ENCODE measurements at regions not wholly inside any gene's neighbourhood (a gene's known extent, or its start where the extent isn't known, plus 50 kb on each side); places are given as distances from the start of the nearest gene placed in this dataset.

DNA sequence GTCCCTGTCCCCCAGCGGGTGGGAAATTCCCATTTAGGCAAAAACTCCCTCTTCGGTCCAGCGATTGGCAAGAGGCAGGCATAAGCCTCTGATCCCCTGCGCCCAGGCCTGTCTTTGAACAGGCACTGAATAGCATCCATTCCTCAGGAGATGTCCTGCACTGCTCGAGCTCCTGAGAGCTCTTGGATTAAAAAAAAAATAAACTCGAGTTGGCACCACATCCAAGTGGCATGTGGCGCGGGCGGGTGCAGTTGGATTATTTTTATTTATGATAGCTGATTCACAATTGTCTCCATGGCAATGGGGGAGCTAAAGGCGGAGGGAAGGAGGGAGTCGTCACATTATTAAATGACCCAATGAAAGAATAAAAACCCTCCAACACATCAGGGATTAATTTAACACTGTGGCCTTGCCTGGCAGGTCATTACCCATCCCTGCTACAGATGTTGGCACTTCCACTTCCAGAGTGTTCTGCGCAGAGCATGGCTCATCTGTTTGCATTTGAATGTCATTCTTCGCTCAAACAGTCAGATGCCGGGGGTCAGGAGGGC is 207.2 kb downstream of the AACS start:
- H3K4me3 ChIP-seq (ENCODE audit: severe bottlenecking), result no peak overlapping the region
- H3K4me1 ChIP-seq (ENCODE audit: insufficient read depth, poor library complexity, severe bottlenecking), result no peaks in the 10 kb centered on the region
- TF ChIP-seq, protein P1, sequence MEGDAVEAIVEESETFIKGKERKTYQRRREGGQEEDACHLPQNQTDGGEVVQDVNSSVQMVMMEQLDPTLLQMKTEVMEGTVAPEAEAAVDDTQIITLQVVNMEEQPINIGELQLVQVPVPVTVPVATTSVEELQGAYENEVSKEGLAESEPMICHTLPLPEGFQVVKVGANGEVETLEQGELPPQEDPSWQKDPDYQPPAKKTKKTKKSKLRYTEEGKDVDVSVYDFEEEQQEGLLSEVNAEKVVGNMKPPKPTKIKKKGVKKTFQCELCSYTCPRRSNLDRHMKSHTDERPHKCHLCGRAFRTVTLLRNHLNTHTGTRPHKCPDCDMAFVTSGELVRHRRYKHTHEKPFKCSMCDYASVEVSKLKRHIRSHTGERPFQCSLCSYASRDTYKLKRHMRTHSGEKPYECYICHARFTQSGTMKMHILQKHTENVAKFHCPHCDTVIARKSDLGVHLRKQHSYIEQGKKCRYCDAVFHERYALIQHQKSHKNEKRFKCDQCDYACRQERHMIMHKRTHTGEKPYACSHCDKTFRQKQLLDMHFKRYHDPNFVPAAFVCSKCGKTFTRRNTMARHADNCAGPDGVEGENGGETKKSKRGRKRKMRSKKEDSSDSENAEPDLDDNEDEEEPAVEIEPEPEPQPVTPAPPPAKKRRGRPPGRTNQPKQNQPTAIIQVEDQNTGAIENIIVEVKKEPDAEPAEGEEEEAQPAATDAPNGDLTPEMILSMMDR (IDR thresholded peaks at IDR 0.05; ENCODE audit: poor library complexity, severe bottlenecking), result no peak
- ATAC-seq (ENCODE audit: low read depth) (no peak), DNase-seq (ENCODE audit: low spot score) (no peak)
- H3K36me3 ChIP-seq (ENCODE audit: low read depth), result no peaks in the 10 kb centered on the region
- H3K27ac ChIP-seq (ENCODE audit: poor library complexity, severe bottlenecking), result no peak overlapping the region
- peaks cover 9% of the 10 kb centered on the region for H3K27me3 ChIP-seq (ENCODE audit: insufficient read depth, poor library complexity, severe bottlenecking)
- no peaks in the 10 kb centered on the region for H3K9me3 ChIP-seq (ENCODE audit: severe bottlenecking)

- peaks cover 3% of the 10 kb centered on the region for H3K27me3 ChIP-seq (ENCODE audit: insufficient read depth, poor library complexity, severe bottlenecking)
- H3K27ac ChIP-seq (ENCODE audit: poor library complexity, severe bottlenecking), result no peak overlapping the region
- no peaks in the 10 kb centered on the region for H3K9me3 ChIP-seq (ENCODE audit: severe bottlenecking)
- no peaks in the 10 kb centered on the region for H3K4me1 ChIP-seq (ENCODE audit: insufficient read depth, poor library complexity, severe bottlenecking)
- H3K36me3 ChIP-seq (ENCODE audit: low read depth), result no peaks in the 10 kb centered on the region
- no peak overlapping the region for H3K4me3 ChIP-seq (ENCODE audit: severe bottlenecking)
- ATAC-seq (ENCODE audit: low read depth) (no peak), DNase-seq (ENCODE audit: low spot score) (no peak)
- TF ChIP-seq, protein P1 (IDR thresholded peaks at IDR 0.05; ENCODE audit: poor library complexity, severe bottlenecking), result no peak
Observed at GRCh38 chr12:125276567-125276966, 211.3 kb downstream of the AACS start.

GRCh38 chr12:125280482-125281377 is 215.5 kb downstream of the AACS start:
- TF ChIP-seq, protein P1 (IDR thresholded peaks at IDR 0.05; ENCODE audit: poor library complexity, severe bottlenecking), result no peak
- Histone ChIP-seq H3K4me1 (ENCODE audit: insufficient read depth, poor library complexity, severe bottlenecking) (no peaks in the 10 kb centered on the region), H3K36me3 (ENCODE audit: low read depth) (no peaks in the 10 kb centered on the region), H3K4me3 (ENCODE audit: severe bottlenecking) (no peak overlapping the region), H3K27ac (ENCODE audit: poor library complexity, severe bottlenecking) (no peak overlapping the region), H3K9me3 (ENCODE audit: severe bottlenecking) (no peaks in the 10 kb centered on the region), H3K27me3 (ENCODE audit: insufficient read depth, poor library complexity, severe bottlenecking) (no peaks in the 10 kb centered on the region)
- ATAC-seq (ENCODE audit: low read depth) (no peak), DNase-seq (ENCODE audit: low spot score) (no peak)

DNA sequence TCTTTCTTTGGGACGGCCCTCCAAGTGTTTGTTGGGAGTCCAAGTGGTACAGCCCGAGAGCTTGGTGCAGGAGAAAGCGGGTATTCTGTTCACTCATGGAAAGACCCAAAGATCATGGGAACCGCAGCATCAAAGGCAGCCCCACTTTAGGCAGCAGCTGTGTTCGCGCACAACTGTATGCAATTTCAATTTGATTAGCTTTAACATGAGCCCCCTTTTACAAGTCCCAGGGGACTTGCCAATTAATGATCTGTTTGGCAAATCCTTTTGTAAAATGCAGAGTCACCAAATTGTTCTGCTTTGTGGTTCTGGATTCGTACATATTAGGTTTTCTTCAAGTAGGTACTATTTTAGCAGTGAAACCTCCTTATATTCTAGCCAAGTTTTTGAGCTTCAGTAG is 217.7 kb downstream of the AACS start:
- DNase-seq (ENCODE audit: low spot score) (no peak), ATAC-seq (ENCODE audit: low read depth) (no peak)
- H3K36me3 ChIP-seq (ENCODE audit: low read depth), result no peaks in the 10 kb centered on the region

More for the DNA sequence above, 217.7 kb downstream of the AACS start:
- no peak overlapping the region for H3K4me3 ChIP-seq (ENCODE audit: severe bottlenecking)
- H3K4me1 ChIP-seq (ENCODE audit: insufficient read depth, poor library complexity, severe bottlenecking), result no peaks in the 10 kb centered on the region
- H3K9me3 ChIP-seq (ENCODE audit: severe bottlenecking), result no peaks in the 10 kb centered on the region
- H3K27ac ChIP-seq (ENCODE audit: poor library complexity, severe bottlenecking), result no peak overlapping the region
- H3K27me3 ChIP-seq (ENCODE audit: insufficient read depth, poor library complexity, severe bottlenecking), result no peaks in the 10 kb centered on the region
- TF ChIP-seq, protein P1 (IDR thresholded peaks at IDR 0.05; ENCODE audit: poor library complexity, severe bottlenecking), result no peak
